MCF 10A (cell line): ENCODE measurements at regions not wholly inside any gene's neighbourhood (a gene's known extent, or its start where the extent isn't known, plus 50 kb on each side); places are given as distances from the start of the nearest gene placed in this dataset.

Experiments
- BruUV-seq: library from RNA; stranded (reverse); fragments of 400-500 nt; replicated peaks from 2 replicates; lab custom pipeline; 2021; lab: Mats Ljungman, UMichigan
- CTCF ChIA-PET: fragments of 300-600 bp; sonication (Branson Sonifier 250); formaldehyde crosslinking; extraction: SDS; loops from one replicate; lab custom pipeline; 2021; ENCODE audit warnings: antibody characterized with exemption, inconsistent platforms; lab: Yijun Ruan, JAX
- POLR2A ChIA-PET: fragments of 300-600, 350-650 bp; sonication (Branson Sonifier 250); formaldehyde crosslinking; extraction: SDS; loops from one replicate; lab custom pipeline; 2020; ENCODE audit warnings: antibody characterized with exemption, inconsistent platforms; lab: Yijun Ruan, JAX
- DNase-seq: peaks from one replicate; pipeline ENCODE4 v3.0.0-alpha.2; 2018; ENCODE audit not compliant: unreplicated experiment
- H3K27ac Mint-ChIP-seq: one replicate; pipeline ENCODE4 v1.8.0; 2022; ENCODE audit warnings: mild to moderate bottlenecking, low read depth, mixed read lengths; ENCODE audit not compliant: unreplicated experiment
- H3K27me3 Mint-ChIP-seq: one replicate; pipeline ENCODE4 v1.8.0; 2022; ENCODE audit warnings: mixed read lengths; ENCODE audit not compliant: insufficient read depth, unreplicated experiment
- H3K36me3 Mint-ChIP-seq: one replicate; pipeline ENCODE4 v1.8.0; 2022; ENCODE audit warnings: mild to moderate bottlenecking, moderate library complexity, mixed read lengths; ENCODE audit not compliant: insufficient read depth, unreplicated experiment
- H3K4me1 Mint-ChIP-seq: one replicate; pipeline ENCODE4 v1.8.0; 2022; ENCODE audit warnings: mixed read lengths; ENCODE audit not compliant: insufficient read depth, unreplicated experiment
- H3K4me3 Mint-ChIP-seq: one replicate; pipeline ENCODE4 v1.8.0; 2022; ENCODE audit warnings: mild to moderate bottlenecking, moderate library complexity, mixed read lengths; ENCODE audit not compliant: unreplicated experiment
- H3K9me3 Mint-ChIP-seq: one replicate; pipeline ENCODE4 v1.8.0; 2022; ENCODE audit warnings: mixed read lengths; ENCODE audit not compliant: unreplicated experiment
- CTCF ChIP-seq: fragments of 200-600 bp; IDR thresholded peaks from one replicate; pipeline ENCODE4 v1.8.0; 2022; ENCODE audit warnings: antibody characterized with exemption, mild to moderate bottlenecking; ENCODE audit not compliant: unreplicated experiment
- intact Hi-C: fragments of 100-400 bp; cut with micrococcal nuclease; formaldehyde crosslinking; loops from 2 replicates; pipeline ENCODE4 v1.14.1; 2022

GRCh38 chr1:239732770-239733169 is 346.4 kb downstream of the CHRM3 start:
- H3K4me1 Mint-ChIP-seq, result no peaks in the 10 kb centered on the region
- BruUV-seq, result no TSS peak
- intact Hi-C loops, result no loop called here
- H3K4me3 Mint-ChIP-seq, result no peak overlapping the region
- no peaks in the 10 kb centered on the region for H3K36me3 Mint-ChIP-seq
- H3K27me3 Mint-ChIP-seq, result no peaks in the 10 kb centered on the region
- POLR2A ChIA-PET, result no interaction called here
- DNase-seq, result no peak
- TF ChIP-seq CTCF, result no peak
- no peak overlapping the region for H3K27ac Mint-ChIP-seq
- CTCF ChIA-PET, result interaction anchor here (0.5 kb wide), 1 partner anchor 8 kb away, joined by 3 read pairs; no protein-coding TSS in a partner anchor
- no peaks in the 10 kb centered on the region for H3K9me3 Mint-ChIP-seq

GRCh38 chr1:239733995-239734394 is 347.6 kb downstream of the CHRM3 start:
- DNase-seq, result no peak
- no peaks in the 10 kb centered on the region for H3K27me3 Mint-ChIP-seq
- H3K4me1 Mint-ChIP-seq, result no peaks in the 10 kb centered on the region
- no TSS peak for BruUV-seq
- H3K27ac Mint-ChIP-seq, result no peak overlapping the region
- no peak overlapping the region for H3K4me3 Mint-ChIP-seq
- intact Hi-C loops, result no loop called here
- CTCF ChIA-PET, result no interaction called here
- TF ChIP-seq CTCF, result no peak
- no peaks in the 10 kb centered on the region for H3K36me3 Mint-ChIP-seq
- POLR2A ChIA-PET, result interaction anchor here (0.5 kb wide), 1 partner anchor 9 kb away, joined by 3 read pairs; no protein-coding TSS in a partner anchor
- no peaks in the 10 kb centered on the region for H3K9me3 Mint-ChIP-seq

GRCh38 chr1:239735111-239735510 is 348.7 kb downstream of the CHRM3 start:
- intact Hi-C loops, result no loop called here
- no TSS peak for BruUV-seq
- Mint-ChIP-seq H3K27me3 (no peaks in the 10 kb centered on the region), H3K27ac (no peak overlapping the region), H3K36me3 (no peaks in the 10 kb centered on the region), H3K4me1 (no peaks in the 10 kb centered on the region), H3K9me3 (no peaks in the 10 kb centered on the region), H3K4me3 (no peak overlapping the region)
- no peak for TF ChIP-seq CTCF
- ChIA-PET CTCF (no interaction called here), POLR2A (no interaction called here)
- no peak for DNase-seq

GRCh38 chr1:239736479-239736878 is 350.1 kb downstream of the CHRM3 start:
- no peaks in the 10 kb centered on the region for H3K27me3 Mint-ChIP-seq
- no peak overlapping the region for H3K27ac Mint-ChIP-seq
- ChIA-PET POLR2A (no interaction called here), CTCF (no interaction called here)
- no peak for DNase-seq
- TF ChIP-seq CTCF, result no peak
- no peaks in the 10 kb centered on the region for H3K9me3 Mint-ChIP-seq
- no peak overlapping the region for H3K4me3 Mint-ChIP-seq
- BruUV-seq, result no TSS peak
- no peaks in the 10 kb centered on the region for H3K4me1 Mint-ChIP-seq
- H3K36me3 Mint-ChIP-seq, result no peaks in the 10 kb centered on the region
- intact Hi-C loops, result no loop called here
